ENCODE measurements at regions not wholly inside any gene's neighbourhood (a gene's known extent, or its start where the extent isn't known, plus 50 kb on each side); places are given as distances from the start of the nearest gene placed in this dataset.
"Not testable (repeated sequence)": the region's sequence is repeated elsewhere in the genome, so short reads cannot be mapped to it uniquely, and the experiment has no call there.

DNA sequence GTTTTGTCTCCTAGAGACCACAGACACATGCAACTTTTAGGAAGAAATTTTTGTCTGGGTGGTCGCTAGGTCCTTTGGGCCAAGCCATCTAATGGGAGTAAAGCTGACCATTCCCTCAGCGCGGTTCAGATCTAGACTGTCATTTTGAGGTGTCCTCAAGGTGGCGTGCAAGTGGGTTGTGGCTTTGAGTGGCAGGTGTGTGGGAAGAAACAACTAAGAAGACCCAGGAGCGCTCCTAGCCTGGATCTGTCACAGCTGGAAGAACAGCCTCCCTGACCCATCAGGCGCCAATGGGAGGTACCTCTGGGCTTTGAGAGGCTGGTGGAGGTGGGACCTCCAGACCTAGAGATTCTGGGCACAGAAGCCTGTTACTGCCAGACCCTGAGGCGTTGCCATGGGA lies 645.1 kb downstream of the KCNJ18 start:
- no peak overlapping the region for H3K4me3 ChIP-seq (ENCODE audit: low read depth, low read length, poor library complexity, severe bottlenecking)
- POLR2A ChIA-PET (ENCODE audit: low non-redundant PET): no interaction called here
- no peaks in the 10 kb centered on the region for H3K36me3 ChIP-seq (ENCODE audit: insufficient read depth, low read length, poor library complexity, severe bottlenecking)
- CTCF ChIA-PET: no interaction called here
- no peaks in the 10 kb centered on the region for H3K9me3 ChIP-seq (ENCODE audit: low read depth, low read length, poor library complexity, severe bottlenecking)
- TF ChIP-seq, protein P1, sequence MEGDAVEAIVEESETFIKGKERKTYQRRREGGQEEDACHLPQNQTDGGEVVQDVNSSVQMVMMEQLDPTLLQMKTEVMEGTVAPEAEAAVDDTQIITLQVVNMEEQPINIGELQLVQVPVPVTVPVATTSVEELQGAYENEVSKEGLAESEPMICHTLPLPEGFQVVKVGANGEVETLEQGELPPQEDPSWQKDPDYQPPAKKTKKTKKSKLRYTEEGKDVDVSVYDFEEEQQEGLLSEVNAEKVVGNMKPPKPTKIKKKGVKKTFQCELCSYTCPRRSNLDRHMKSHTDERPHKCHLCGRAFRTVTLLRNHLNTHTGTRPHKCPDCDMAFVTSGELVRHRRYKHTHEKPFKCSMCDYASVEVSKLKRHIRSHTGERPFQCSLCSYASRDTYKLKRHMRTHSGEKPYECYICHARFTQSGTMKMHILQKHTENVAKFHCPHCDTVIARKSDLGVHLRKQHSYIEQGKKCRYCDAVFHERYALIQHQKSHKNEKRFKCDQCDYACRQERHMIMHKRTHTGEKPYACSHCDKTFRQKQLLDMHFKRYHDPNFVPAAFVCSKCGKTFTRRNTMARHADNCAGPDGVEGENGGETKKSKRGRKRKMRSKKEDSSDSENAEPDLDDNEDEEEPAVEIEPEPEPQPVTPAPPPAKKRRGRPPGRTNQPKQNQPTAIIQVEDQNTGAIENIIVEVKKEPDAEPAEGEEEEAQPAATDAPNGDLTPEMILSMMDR (conservative IDR thresholded peaks at IDR 0.05; ENCODE audit: low read depth, low read length): no peak
- no peak for TF ChIP-seq EZH2 (IDR thresholded peaks at IDR 0.05; ENCODE audit: borderline replicate concordance, low read depth, low read length, poor library complexity, severe bottlenecking)
- no peak for DNase-seq (ENCODE audit: low spot score)
- no TSS peak for BruUV-seq (replicated peaks)
- H3K4me1 ChIP-seq (ENCODE audit: insufficient read depth, low read length, poor library complexity, severe bottlenecking): no peaks in the 10 kb centered on the region
- no peak overlapping the region for H3K27ac ChIP-seq (ENCODE audit: low read depth, low read length, poor library complexity, severe bottlenecking)
- intact Hi-C loops (cut with micrococcal nuclease; ENCODE audit: unreplicated experiment): no loop called here
- H3K27me3 ChIP-seq (replicated peaks; ENCODE audit: insufficient read depth, low read depth, low read length, poor library complexity): no peaks in the 10 kb centered on the region

DNA sequence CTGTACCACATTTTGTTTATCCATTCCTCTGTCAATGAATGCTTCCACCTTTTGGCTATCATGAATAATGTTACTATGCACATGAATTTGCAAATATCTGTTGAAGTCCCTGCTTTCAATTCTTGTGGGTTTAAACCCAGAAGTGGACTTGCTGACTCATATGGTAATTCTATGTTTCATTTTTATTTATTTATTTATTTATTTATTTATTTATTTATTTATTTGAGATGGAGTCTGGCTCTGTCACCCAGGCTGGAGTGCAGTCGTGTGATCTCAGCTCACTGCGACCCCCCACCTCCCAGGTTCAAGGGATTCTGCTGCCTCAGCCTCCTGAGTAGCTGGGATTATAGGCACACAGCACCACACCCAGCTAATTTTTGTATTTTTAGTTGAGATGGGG lies 664.3 kb downstream of the KCNJ18 start:
- intact Hi-C loops (cut with micrococcal nuclease; ENCODE audit: unreplicated experiment); POLR2A ChIA-PET (ENCODE audit: low non-redundant PET); CTCF ChIA-PET; H3K4me1 ChIP-seq (ENCODE audit: insufficient read depth, low read length, poor library complexity, severe bottlenecking); H3K9me3 ChIP-seq (ENCODE audit: low read depth, low read length, poor library complexity, severe bottlenecking); H3K27me3 ChIP-seq (replicated peaks; ENCODE audit: insufficient read depth, low read depth, low read length, poor library complexity); H3K36me3 ChIP-seq (ENCODE audit: insufficient read depth, low read length, poor library complexity, severe bottlenecking); BruUV-seq (replicated peaks); DNase-seq (ENCODE audit: low spot score); H3K27ac ChIP-seq (ENCODE audit: low read depth, low read length, poor library complexity, severe bottlenecking); H3K4me3 ChIP-seq (ENCODE audit: low read depth, low read length, poor library complexity, severe bottlenecking): not testable (repeated sequence)

DNA sequence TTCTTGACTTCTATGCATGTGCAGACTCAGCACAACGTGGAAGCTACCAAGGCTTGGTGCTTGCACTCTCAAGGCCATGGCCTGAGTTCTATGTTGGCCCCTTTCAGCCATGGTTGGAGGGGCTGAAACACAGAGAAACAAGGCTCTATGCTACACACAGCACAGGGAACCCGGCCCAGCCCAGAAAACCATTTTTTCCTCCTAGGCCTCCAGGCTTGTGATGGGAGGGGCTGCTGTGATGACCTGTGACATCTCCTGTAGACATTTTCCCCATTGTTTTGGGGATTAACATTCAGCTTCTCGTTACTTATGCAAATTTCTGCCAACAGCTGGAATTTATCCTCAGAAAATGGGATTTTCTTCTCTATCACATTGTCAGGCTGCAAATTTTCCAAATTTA lies 678.7 kb downstream of the KCNJ18 start:
- DNase-seq (ENCODE audit: low spot score); BruUV-seq (replicated peaks); CTCF ChIA-PET; intact Hi-C loops (cut with micrococcal nuclease; ENCODE audit: unreplicated experiment); H3K27me3 ChIP-seq (replicated peaks; ENCODE audit: insufficient read depth, low read depth, low read length, poor library complexity); H3K4me1 ChIP-seq (ENCODE audit: insufficient read depth, low read length, poor library complexity, severe bottlenecking); POLR2A ChIA-PET (ENCODE audit: low non-redundant PET); H3K27ac ChIP-seq (ENCODE audit: low read depth, low read length, poor library complexity, severe bottlenecking); H3K36me3 ChIP-seq (ENCODE audit: insufficient read depth, low read length, poor library complexity, severe bottlenecking); H3K4me3 ChIP-seq (ENCODE audit: low read depth, low read length, poor library complexity, severe bottlenecking): not testable (repeated sequence)
- peaks cover 12% of the 10 kb centered on the region for H3K9me3 ChIP-seq (ENCODE audit: low read depth, low read length, poor library complexity, severe bottlenecking)

DNA sequence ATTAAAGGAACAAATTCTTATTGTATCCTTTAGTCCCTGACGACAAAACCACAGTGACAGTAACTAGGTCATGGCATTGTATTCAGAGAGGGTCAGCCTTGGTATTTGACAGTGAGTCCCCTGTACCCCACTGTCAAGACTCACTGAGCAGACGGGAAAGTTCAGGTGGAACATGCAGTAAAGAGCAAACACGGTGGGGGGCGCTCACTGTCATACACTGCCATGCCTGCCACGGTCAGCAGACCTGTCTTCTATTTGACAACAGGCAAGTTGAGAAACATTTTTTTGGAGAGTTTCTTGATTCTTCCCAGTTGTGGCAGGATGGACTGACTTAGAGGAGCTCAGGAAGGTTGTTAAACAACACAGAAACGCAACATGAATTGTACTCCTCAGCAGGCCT lies 681.6 kb downstream of the KCNJ18 start:
- Histone ChIP-seq H3K27me3 (replicated peaks; ENCODE audit: insufficient read depth, low read depth, low read length, poor library complexity) (no peaks in the 10 kb centered on the region), H3K4me1 (ENCODE audit: insufficient read depth, low read length, poor library complexity, severe bottlenecking) (no peaks in the 10 kb centered on the region), H3K4me3 (ENCODE audit: low read depth, low read length, poor library complexity, severe bottlenecking) (no peak overlapping the region), H3K27ac (ENCODE audit: low read depth, low read length, poor library complexity, severe bottlenecking) (no peak overlapping the region), H3K9me3 (ENCODE audit: low read depth, low read length, poor library complexity, severe bottlenecking) (peaks cover 8% of the 10 kb centered on the region), H3K36me3 (ENCODE audit: insufficient read depth, low read length, poor library complexity, severe bottlenecking) (no peaks in the 10 kb centered on the region)
- TF ChIP-seq EZH2 (IDR thresholded peaks at IDR 0.05; ENCODE audit: borderline replicate concordance, low read depth, low read length, poor library complexity, severe bottlenecking): no peak
- TF ChIP-seq, protein P1 (conservative IDR thresholded peaks at IDR 0.05; ENCODE audit: low read depth, low read length): no peak
- ChIA-PET POLR2A (ENCODE audit: low non-redundant PET) (no interaction called here), CTCF (no interaction called here)
- BruUV-seq (replicated peaks): no TSS peak
- no peak for DNase-seq (ENCODE audit: low spot score)
- intact Hi-C loops (cut with micrococcal nuclease; ENCODE audit: unreplicated experiment): no loop called here

Data from A673 (cell line).